Liver (tissue), 8 donors: ENCODE measurements at regions not wholly inside any gene's neighbourhood (a gene's known extent, or its start where the extent isn't known, plus 50 kb on each side); places are given as distances from the start of the nearest gene placed in this dataset.

Source experiments
- DNase-seq: peaks from one replicate; pipeline ENCODE4 v3.0.0-alpha.2; 2017; ENCODE audit warnings: low spot score
- H3K27ac ChIP-seq, 2 donors: one replicate each; pipeline ENCODE4 v1.7.0; 2013; ENCODE audit warnings: inconsistent platforms in 2 of 2, low read length in 2 of 2, control low read depth in 1 of 2, low read depth in 1 of 2, mild to moderate bottlenecking in 1 of 2
- H3K27me3 ChIP-seq, 4 donors: one replicate each; pipeline versions ENCODE4 v1.6.1 to v1.7.0; 2013; ENCODE audit warnings: low read length in 3 of 4, inconsistent platforms in 1 of 4, mild to moderate bottlenecking in 1 of 4, moderate library complexity in 1 of 4; ENCODE audit not compliant: control insufficient read depth in 4 of 4, insufficient read depth in 4 of 4
- H3K36me3 ChIP-seq, 4 donors: one replicate each; pipeline versions ENCODE4 v1.6.1 to v1.7.0; 2013; ENCODE audit warnings: low read length in 3 of 4, mild to moderate bottlenecking in 3 of 4, low read depth in 1 of 4, moderate library complexity in 1 of 4; ENCODE audit not compliant: control insufficient read depth in 4 of 4, insufficient read depth in 3 of 4
- H3K4me1 ChIP-seq, 4 donors: one replicate each; pipeline versions ENCODE4 v1.6.1 to v1.7.0; 2013; ENCODE audit warnings: low read length in 3 of 4, mild to moderate bottlenecking in 3 of 4, moderate library complexity in 1 of 4; ENCODE audit not compliant: control insufficient read depth in 4 of 4, insufficient read depth in 4 of 4
- H3K4me3 ChIP-seq, 3 donors: one replicate each; pipeline versions ENCODE4 v1.6.1 to v1.7.0; 2013; ENCODE audit warnings: low read length in 3 of 3, control low read depth in 1 of 3, low read depth in 1 of 3, mild to moderate bottlenecking in 1 of 3
- H3K9ac ChIP-seq, 2 donors: one replicate each; pipeline ENCODE4 v1.7.0; 2013; ENCODE audit warnings: low read length in 2 of 2, mild to moderate bottlenecking in 2 of 2, moderate library complexity in 2 of 2, control low read depth in 1 of 2, low read depth in 1 of 2
- H3K9me3 ChIP-seq, 4 donors: one replicate each; pipeline versions ENCODE4 v1.6.1 to v1.7.0; 2013; ENCODE audit warnings: low read length in 3 of 4; ENCODE audit not compliant: control insufficient read depth in 4 of 4
- EGR1 ChIP-seq, 2 donors: IDR thresholded peaks; 2 replicates each; pipeline ENCODE4 v1.6.1; 2016 to 2018; ENCODE audit warnings: antibody characterized with exemption in 2 of 2, low read depth in 2 of 2
- FOXA1 ChIP-seq: IDR thresholded peaks from 2 replicates; pipeline ENCODE4 v1.6.1; 2016; ENCODE audit warnings: antibody characterized with exemption
- FOXA2 ChIP-seq: IDR thresholded peaks from 2 replicates; pipeline ENCODE4 v1.6.1; 2016; ENCODE audit warnings: antibody characterized with exemption
- GABPA ChIP-seq, 2 donors: IDR thresholded peaks in 1 of 2; conservative IDR thresholded peaks in 1 of 2; 2 replicates each; pipeline ENCODE4 v1.6.1; 2016; ENCODE audit warnings: antibody characterized with exemption in 2 of 2, mild to moderate bottlenecking in 1 of 2, moderate library complexity in 1 of 2
- HNF4A ChIP-seq, 2 donors: conservative IDR thresholded peaks; 2 replicates each; pipeline ENCODE4 v1.6.1; 2016; ENCODE audit warnings: antibody characterized with exemption in 2 of 2, mild to moderate bottlenecking in 2 of 2
- HNF4G ChIP-seq: IDR thresholded peaks from 2 replicates; pipeline ENCODE4 v1.6.1; 2016; ENCODE audit warnings: antibody characterized with exemption
- JUND ChIP-seq, 2 donors: IDR thresholded peaks; 2 replicates each; pipeline ENCODE4 v1.6.1; 2016; ENCODE audit warnings: antibody characterized with exemption in 2 of 2
- NR2F2 ChIP-seq: IDR thresholded peaks from 2 replicates; pipeline ENCODE4 v1.6.1; 2016; ENCODE audit warnings: antibody characterized with exemption
- RAD21 ChIP-seq, 2 donors: IDR thresholded peaks; 2 replicates each; pipeline ENCODE4 v1.6.1; 2016; ENCODE audit warnings: antibody characterized with exemption in 2 of 2, mild to moderate bottlenecking in 2 of 2
- RXRA ChIP-seq, 2 donors: IDR thresholded peaks; 2 replicates each; pipeline ENCODE4 v1.6.1; 2017 to 2018; ENCODE audit warnings: antibody characterized with exemption in 2 of 2, mild to moderate bottlenecking in 1 of 2
- TAF1 ChIP-seq: conservative IDR thresholded peaks from 2 replicates; pipeline ENCODE4 v1.6.1; 2016; ENCODE audit warnings: antibody characterized with exemption, mild to moderate bottlenecking
- YY1 ChIP-seq: IDR thresholded peaks from 2 replicates; pipeline ENCODE4 v1.6.1; 2016; ENCODE audit warnings: antibody characterized with exemption, mild to moderate bottlenecking
- WGBS: extraction: QIAGEN DNeasy Blood & Tissue Kit; methylation state at CpG from one replicate; pipeline ENCODE4 v1.1.7; 2013; 5-methylcytosine and 5-hydroxymethylcytosine counted together
- TF ChIP-seq, protein P1 (sequence below): IDR thresholded peaks from 2 replicates; pipeline ENCODE4 v1.6.1; 2016; ENCODE audit warnings: antibody characterized with exemption
- TF ChIP-seq, protein P2 (sequence below): IDR thresholded peaks from 2 replicates; pipeline ENCODE4 v1.6.1; 2016; ENCODE audit warnings: antibody characterized with exemption
- TF ChIP-seq, protein P3 (sequence below): IDR thresholded peaks from 2 replicates; pipeline ENCODE4 v1.6.1; 2016; ENCODE audit warnings: antibody characterized with exemption
- TF ChIP-seq, protein P4 (sequence below): fragments of 150-350 bp; IDR thresholded peaks from 2 replicates; pipeline ENCODE4 v1.5.1; 2017; ENCODE audit warnings: improper control_type of control experiment, low read depth, low read length; ENCODE audit not compliant: missing input control
- TF ChIP-seq, protein P5 (sequence below): IDR thresholded peaks from 2 replicates; pipeline ENCODE4 v1.6.1; 2016; ENCODE audit warnings: antibody characterized with exemption, mild to moderate bottlenecking
- donor health status: healthy.
- donor health status: healthy.
- donor health status: healthy.
- donor health status: healthy.
- donor health status: healthy.

DNA sequence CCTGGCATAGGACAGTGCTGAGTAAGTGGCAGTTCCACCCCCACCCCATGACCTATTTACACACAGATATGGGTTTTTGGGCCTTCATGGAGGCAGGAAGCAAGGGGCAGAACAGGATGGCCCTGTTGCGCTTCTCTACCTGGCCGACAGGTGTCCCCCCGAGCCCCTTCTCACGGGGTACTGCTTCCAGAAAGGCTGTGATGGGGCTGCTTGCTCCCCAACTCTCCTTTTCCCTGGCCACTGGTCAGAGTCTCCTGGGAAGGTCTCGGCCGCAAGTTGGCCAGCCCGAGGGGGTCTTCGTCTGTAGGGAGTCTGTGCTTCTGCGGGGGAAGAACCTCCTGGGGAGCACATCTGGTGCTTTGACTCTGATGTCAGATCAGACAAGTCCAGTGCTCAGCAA is 139.8 kb upstream of the TNS3 start:
- TF ChIP-seq FOXA1 (no peak), RAD21 (IDR thresholded peaks at IDR 0.05) (peak in 1 of 2 donors; percentile 11), EGR1 (IDR thresholded peaks at IDR 0.05; ENCODE audit: low read depth in 2 of 2) (no peak)
- TF ChIP-seq, protein P1, sequence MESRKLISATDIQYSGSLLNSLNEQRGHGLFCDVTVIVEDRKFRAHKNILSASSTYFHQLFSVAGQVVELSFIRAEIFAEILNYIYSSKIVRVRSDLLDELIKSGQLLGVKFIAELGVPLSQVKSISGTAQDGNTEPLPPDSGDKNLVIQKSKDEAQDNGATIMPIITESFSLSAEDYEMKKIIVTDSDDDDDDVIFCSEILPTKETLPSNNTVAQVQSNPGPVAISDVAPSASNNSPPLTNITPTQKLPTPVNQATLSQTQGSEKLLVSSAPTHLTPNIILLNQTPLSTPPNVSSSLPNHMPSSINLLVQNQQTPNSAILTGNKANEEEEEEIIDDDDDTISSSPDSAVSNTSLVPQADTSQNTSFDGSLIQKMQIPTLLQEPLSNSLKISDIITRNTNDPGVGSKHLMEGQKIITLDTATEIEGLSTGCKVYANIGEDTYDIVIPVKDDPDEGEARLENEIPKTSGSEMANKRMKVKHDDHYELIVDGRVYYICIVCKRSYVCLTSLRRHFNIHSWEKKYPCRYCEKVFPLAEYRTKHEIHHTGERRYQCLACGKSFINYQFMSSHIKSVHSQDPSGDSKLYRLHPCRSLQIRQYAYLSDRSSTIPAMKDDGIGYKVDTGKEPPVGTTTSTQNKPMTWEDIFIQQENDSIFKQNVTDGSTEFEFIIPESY: no peak
- TF ChIP-seq, protein P2, sequence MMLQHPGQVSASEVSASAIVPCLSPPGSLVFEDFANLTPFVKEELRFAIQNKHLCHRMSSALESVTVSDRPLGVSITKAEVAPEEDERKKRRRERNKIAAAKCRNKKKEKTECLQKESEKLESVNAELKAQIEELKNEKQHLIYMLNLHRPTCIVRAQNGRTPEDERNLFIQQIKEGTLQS: no peak
- TF ChIP-seq, protein P3, sequence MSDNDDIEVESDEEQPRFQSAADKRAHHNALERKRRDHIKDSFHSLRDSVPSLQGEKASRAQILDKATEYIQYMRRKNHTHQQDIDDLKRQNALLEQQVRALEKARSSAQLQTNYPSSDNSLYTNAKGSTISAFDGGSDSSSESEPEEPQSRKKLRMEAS: no peak
- Histone ChIP-seq H3K9ac (no peak overlapping the region), H3K4me3 (no peak overlapping the region), H3K4me1 (peaks cover 0 to 7% (median under 1%) of the 10 kb centered on the region in 4 donors), H3K9me3 (no peaks in the 10 kb centered on the region), H3K36me3 (no peaks in the 10 kb centered on the region), H3K27me3 (no peaks in the 10 kb centered on the region), H3K27ac (no peak overlapping the region)
- no peak for DNase-seq
- WGBS: 96% methylated on average over 9 of the region's 9 CpGs

DNA sequence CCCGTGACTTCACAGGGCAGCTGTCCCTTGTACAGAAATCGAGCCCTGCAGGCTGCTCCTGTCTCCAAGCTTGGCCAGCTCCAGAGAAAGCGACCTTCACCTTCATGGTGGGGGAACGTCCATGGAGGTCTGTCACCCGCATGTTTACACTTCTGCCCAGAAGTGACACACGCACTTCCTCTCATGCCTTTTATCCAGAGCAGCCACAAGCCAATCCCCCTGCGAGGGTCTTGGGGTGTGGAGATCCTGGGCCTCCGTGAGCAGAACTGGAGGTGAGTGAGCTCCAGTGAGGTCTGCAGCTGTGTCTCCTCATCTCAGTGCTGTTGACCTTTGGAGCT is 139.0 kb upstream of the TNS3 start:
- TF ChIP-seq, protein P4, sequence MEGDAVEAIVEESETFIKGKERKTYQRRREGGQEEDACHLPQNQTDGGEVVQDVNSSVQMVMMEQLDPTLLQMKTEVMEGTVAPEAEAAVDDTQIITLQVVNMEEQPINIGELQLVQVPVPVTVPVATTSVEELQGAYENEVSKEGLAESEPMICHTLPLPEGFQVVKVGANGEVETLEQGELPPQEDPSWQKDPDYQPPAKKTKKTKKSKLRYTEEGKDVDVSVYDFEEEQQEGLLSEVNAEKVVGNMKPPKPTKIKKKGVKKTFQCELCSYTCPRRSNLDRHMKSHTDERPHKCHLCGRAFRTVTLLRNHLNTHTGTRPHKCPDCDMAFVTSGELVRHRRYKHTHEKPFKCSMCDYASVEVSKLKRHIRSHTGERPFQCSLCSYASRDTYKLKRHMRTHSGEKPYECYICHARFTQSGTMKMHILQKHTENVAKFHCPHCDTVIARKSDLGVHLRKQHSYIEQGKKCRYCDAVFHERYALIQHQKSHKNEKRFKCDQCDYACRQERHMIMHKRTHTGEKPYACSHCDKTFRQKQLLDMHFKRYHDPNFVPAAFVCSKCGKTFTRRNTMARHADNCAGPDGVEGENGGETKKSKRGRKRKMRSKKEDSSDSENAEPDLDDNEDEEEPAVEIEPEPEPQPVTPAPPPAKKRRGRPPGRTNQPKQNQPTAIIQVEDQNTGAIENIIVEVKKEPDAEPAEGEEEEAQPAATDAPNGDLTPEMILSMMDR: no peak
- TF ChIP-seq EGR1 (IDR thresholded peaks at IDR 0.05; ENCODE audit: low read depth in 2 of 2) (no peak), FOXA1 (no peak), RAD21 (IDR thresholded peaks at IDR 0.05) (no peak), TAF1 (no peak), HNF4G (no peak), NR2F2 (no peak), YY1 (no peak), FOXA2 (no peak), GABPA (IDR thresholded peaks at IDR 0.05 in 1 of 2, conservative IDR thresholded peaks at IDR 0.05 in 1 of 2) (no peak), HNF4A (conservative IDR thresholded peaks at IDR 0.05) (no peak), RXRA (IDR thresholded peaks at IDR 0.05) (no peak), JUND (IDR thresholded peaks at IDR 0.05) (no peak)
- TF ChIP-seq, protein P5, sequence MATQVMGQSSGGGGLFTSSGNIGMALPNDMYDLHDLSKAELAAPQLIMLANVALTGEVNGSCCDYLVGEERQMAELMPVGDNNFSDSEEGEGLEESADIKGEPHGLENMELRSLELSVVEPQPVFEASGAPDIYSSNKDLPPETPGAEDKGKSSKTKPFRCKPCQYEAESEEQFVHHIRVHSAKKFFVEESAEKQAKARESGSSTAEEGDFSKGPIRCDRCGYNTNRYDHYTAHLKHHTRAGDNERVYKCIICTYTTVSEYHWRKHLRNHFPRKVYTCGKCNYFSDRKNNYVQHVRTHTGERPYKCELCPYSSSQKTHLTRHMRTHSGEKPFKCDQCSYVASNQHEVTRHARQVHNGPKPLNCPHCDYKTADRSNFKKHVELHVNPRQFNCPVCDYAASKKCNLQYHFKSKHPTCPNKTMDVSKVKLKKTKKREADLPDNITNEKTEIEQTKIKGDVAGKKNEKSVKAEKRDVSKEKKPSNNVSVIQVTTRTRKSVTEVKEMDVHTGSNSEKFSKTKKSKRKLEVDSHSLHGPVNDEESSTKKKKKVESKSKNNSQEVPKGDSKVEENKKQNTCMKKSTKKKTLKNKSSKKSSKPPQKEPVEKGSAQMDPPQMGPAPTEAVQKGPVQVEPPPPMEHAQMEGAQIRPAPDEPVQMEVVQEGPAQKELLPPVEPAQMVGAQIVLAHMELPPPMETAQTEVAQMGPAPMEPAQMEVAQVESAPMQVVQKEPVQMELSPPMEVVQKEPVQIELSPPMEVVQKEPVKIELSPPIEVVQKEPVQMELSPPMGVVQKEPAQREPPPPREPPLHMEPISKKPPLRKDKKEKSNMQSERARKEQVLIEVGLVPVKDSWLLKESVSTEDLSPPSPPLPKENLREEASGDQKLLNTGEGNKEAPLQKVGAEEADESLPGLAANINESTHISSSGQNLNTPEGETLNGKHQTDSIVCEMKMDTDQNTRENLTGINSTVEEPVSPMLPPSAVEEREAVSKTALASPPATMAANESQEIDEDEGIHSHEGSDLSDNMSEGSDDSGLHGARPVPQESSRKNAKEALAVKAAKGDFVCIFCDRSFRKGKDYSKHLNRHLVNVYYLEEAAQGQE: no peak
- TF ChIP-seq, protein P1: no peak
- TF ChIP-seq, protein P2: no peak
- TF ChIP-seq, protein P3: no peak
- 84% methylated on average over 8 of the region's 8 CpGs for WGBS
- Histone ChIP-seq H3K27ac (no peak overlapping the region), H3K36me3 (no peaks in the 10 kb centered on the region), H3K9me3 (no peaks in the 10 kb centered on the region), H3K4me3 (no peak overlapping the region), H3K27me3 (no peaks in the 10 kb centered on the region), H3K4me1 (peaks cover 0 to 1% (median 0%) of the 10 kb centered on the region in 4 donors), H3K9ac (no peak overlapping the region)
- DNase-seq: no peak
